ENCODE measurements at regions not wholly inside any gene's neighbourhood (a gene's known extent, or its start where the extent isn't known, plus 50 kb on each side); places are given as distances from the start of the nearest gene placed in this dataset.

DNA sequence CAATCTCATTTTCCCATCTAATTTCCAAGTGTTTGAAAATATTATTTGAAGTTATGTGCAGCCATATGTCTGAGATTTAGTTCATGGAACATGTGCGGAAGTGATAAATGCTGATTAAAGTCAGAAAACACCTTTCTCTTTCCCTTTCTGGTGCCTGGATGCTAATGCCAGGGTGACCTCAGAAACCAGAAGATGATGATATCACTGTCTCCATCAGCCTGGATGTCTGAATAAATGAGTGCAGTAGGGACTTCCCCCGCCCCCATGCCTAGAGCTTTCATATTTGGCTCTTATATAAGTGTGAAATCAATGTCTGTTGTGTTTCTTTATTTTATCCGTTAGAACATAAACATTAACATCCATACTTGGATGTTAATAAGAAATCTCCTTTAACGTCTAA is 261.9 kb upstream of the LRIG3 start:
- Histone ChIP-seq H3K4me3 (no peak overlapping the region), H3K27ac (no peak overlapping the region), H3K79me2 (ENCODE audit: low read depth) (no peaks in the 10 kb centered on the region), H3F3A (ENCODE audit: insufficient read depth, low read depth) (no peaks in the 10 kb centered on the region), H3K36me3 (ENCODE audit: low read depth) (no peaks in the 10 kb centered on the region), H4K20me1 (ENCODE audit: insufficient read depth) (no peaks in the 10 kb centered on the region), H3K27me3 (ENCODE audit: insufficient read depth, low read depth) (no peaks in the 10 kb centered on the region), H2AFZ (no peak overlapping the region), H3K9me2 (ENCODE audit: insufficient read depth) (no peaks in the 10 kb centered on the region), H3K4me1 (replicated peaks; ENCODE audit: insufficient read depth) (no peaks in the 10 kb centered on the region), H3K9me3 (ENCODE audit: insufficient read depth, low read depth) (no peaks in the 10 kb centered on the region), H3K4me2 (no peak overlapping the region)
- TF ChIP-seq EZH2 (IDR thresholded peaks at IDR 0.05; ENCODE audit: low read depth): no peak
- TF ChIP-seq, protein P1, sequence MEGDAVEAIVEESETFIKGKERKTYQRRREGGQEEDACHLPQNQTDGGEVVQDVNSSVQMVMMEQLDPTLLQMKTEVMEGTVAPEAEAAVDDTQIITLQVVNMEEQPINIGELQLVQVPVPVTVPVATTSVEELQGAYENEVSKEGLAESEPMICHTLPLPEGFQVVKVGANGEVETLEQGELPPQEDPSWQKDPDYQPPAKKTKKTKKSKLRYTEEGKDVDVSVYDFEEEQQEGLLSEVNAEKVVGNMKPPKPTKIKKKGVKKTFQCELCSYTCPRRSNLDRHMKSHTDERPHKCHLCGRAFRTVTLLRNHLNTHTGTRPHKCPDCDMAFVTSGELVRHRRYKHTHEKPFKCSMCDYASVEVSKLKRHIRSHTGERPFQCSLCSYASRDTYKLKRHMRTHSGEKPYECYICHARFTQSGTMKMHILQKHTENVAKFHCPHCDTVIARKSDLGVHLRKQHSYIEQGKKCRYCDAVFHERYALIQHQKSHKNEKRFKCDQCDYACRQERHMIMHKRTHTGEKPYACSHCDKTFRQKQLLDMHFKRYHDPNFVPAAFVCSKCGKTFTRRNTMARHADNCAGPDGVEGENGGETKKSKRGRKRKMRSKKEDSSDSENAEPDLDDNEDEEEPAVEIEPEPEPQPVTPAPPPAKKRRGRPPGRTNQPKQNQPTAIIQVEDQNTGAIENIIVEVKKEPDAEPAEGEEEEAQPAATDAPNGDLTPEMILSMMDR (conservative IDR thresholded peaks at IDR 0.05): no peak
- POLR2A ChIA-PET (ENCODE audit: unreplicated experiment): no interaction called here
- no TSS peak for BruUV-seq (replicated peaks)
- CTCF ChIA-PET: no interaction called here
- intact Hi-C loops (cut with micrococcal nuclease; ENCODE audit: unreplicated experiment): no loop called here
- no peak for DNase-seq

GRCh38 chr12:59181196-59181777 is 261.0 kb upstream of the LRIG3 start:
- Histone ChIP-seq H3K27ac (no peak overlapping the region), H3K4me1 (replicated peaks; ENCODE audit: insufficient read depth) (no peaks in the 10 kb centered on the region), H3K4me3 (no peak overlapping the region), H3K4me2 (no peak overlapping the region), H3K9me2 (ENCODE audit: insufficient read depth) (no peaks in the 10 kb centered on the region), H4K20me1 (ENCODE audit: insufficient read depth) (no peaks in the 10 kb centered on the region), H3K79me2 (ENCODE audit: low read depth) (no peaks in the 10 kb centered on the region), H3F3A (ENCODE audit: insufficient read depth, low read depth) (no peaks in the 10 kb centered on the region), H2AFZ (no peak overlapping the region), H3K27me3 (ENCODE audit: insufficient read depth, low read depth) (no peaks in the 10 kb centered on the region), H3K9me3 (ENCODE audit: insufficient read depth, low read depth) (no peaks in the 10 kb centered on the region), H3K36me3 (ENCODE audit: low read depth) (no peaks in the 10 kb centered on the region)
- TF ChIP-seq, protein P1 (conservative IDR thresholded peaks at IDR 0.05): no peak
- TF ChIP-seq EZH2 (IDR thresholded peaks at IDR 0.05; ENCODE audit: low read depth): no peak
- ChIA-PET CTCF (no interaction called here), POLR2A (ENCODE audit: unreplicated experiment) (no interaction called here)
- intact Hi-C loops (cut with micrococcal nuclease; ENCODE audit: unreplicated experiment): no loop called here
- no TSS peak for BruUV-seq (replicated peaks)
- DNase-seq: no peak

DNA sequence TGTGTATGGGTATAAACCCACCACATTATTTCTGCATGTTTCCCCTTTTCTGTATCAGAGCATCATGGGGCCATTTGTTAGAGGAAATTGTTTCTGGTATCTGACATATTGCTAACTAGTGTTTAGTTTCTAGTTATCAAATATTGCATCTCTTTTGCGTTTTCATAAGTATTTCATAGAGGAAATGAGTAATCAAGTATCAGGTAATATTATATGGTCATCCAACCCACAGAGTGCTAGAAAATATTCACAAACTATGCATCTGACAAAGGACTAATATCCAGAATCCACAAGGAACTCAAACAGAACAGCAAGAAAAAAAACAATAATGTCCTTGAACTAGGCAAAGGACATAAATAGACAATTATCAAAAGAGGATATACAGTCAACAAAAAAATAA is 258.9 kb upstream of the LRIG3 start:
- no peak overlapping the region for H3K4me2 ChIP-seq
- H3K9me2 ChIP-seq (ENCODE audit: insufficient read depth): no peaks in the 10 kb centered on the region
- H3K4me1 ChIP-seq (replicated peaks; ENCODE audit: insufficient read depth): no peaks in the 10 kb centered on the region
- no peak overlapping the region for H3K4me3 ChIP-seq
- CTCF ChIA-PET: no interaction called here
- H2AFZ ChIP-seq: no peak overlapping the region
- no peaks in the 10 kb centered on the region for H3K27me3 ChIP-seq (ENCODE audit: insufficient read depth, low read depth)
- TF ChIP-seq, protein P1 (conservative IDR thresholded peaks at IDR 0.05): no peak
- TF ChIP-seq EZH2 (IDR thresholded peaks at IDR 0.05; ENCODE audit: low read depth): no peak
- no peak overlapping the region for H3K27ac ChIP-seq
- DNase-seq: no peak
- no peaks in the 10 kb centered on the region for H3F3A ChIP-seq (ENCODE audit: insufficient read depth, low read depth)
- no peaks in the 10 kb centered on the region for H3K9me3 ChIP-seq (ENCODE audit: insufficient read depth, low read depth)
- intact Hi-C loops (cut with micrococcal nuclease; ENCODE audit: unreplicated experiment): no loop called here
- no peaks in the 10 kb centered on the region for H3K79me2 ChIP-seq (ENCODE audit: low read depth)
- H4K20me1 ChIP-seq (ENCODE audit: insufficient read depth): no peaks in the 10 kb centered on the region
- POLR2A ChIA-PET (ENCODE audit: unreplicated experiment): no interaction called here
- H3K36me3 ChIP-seq (ENCODE audit: low read depth): no peaks in the 10 kb centered on the region
- BruUV-seq (replicated peaks): no TSS peak
